GM23338 (cell line): ENCODE measurements at regions not wholly inside any gene's neighbourhood (a gene's known extent, or its start where the extent isn't known, plus 50 kb on each side); places are given as distances from the start of the nearest gene placed in this dataset.

Experiments
- ATAC-seq: fragments of 200-7000 bp; cut with Tn5 transposase; 3 replicates; pipeline ENCODE4 v1.9.1; 2020
- DNase-seq: peaks from one replicate; pipeline ENCODE4 v3.0.0-alpha.2; 2015; ENCODE audit warnings: low spot score
- H2AFZ ChIP-seq: fragments of 200-600 bp; sonication (generic); 2 replicates; pipeline ENCODE4 v1.8.0; 2016; ENCODE audit warnings: antibody characterized with exemption, mild to moderate bottlenecking, moderate library complexity
- H3F3A ChIP-seq: fragments of 200-600 bp; sonication (generic); replicated peaks from 2 replicates; pipeline ENCODE4 v1.8.0; 2017; ENCODE audit warnings: antibody characterized with exemption, mixed run types, low read depth
- H3K27ac ChIP-seq: fragments of 200-600 bp; sonication (generic); 2 replicates; pipeline ENCODE4 v1.6.1; 2016; ENCODE audit warnings: low read depth
- H3K27me3 ChIP-seq: fragments of 200-600 bp; sonication (generic); 2 replicates; pipeline ENCODE4 v1.8.0; 2016; ENCODE audit warnings: mild to moderate bottlenecking, mixed run types, moderate library complexity; ENCODE audit not compliant: insufficient read depth
- H3K36me3 ChIP-seq: fragments of 200-600 bp; sonication (generic); 2 replicates; pipeline ENCODE4 v1.8.0; 2016; ENCODE audit warnings: mild to moderate bottlenecking; ENCODE audit not compliant: insufficient read depth
- H3K4me1 ChIP-seq: fragments of 200-600 bp; sonication (generic); 2 replicates; pipeline ENCODE4 v1.8.0; 2016; ENCODE audit warnings: mild to moderate bottlenecking, moderate library complexity; ENCODE audit not compliant: insufficient read depth
- H3K4me2 ChIP-seq: fragments of 200-600 bp; sonication (generic); 2 replicates; pipeline ENCODE4 v1.7.1; 2017; ENCODE audit warnings: mixed run types
- H3K4me3 ChIP-seq: fragments of 200-600 bp; sonication (generic); 2 replicates; pipeline ENCODE4 v1.6.1; 2016; ENCODE audit warnings: mixed run types
- H3K79me2 ChIP-seq: fragments of 200-600 bp; sonication (generic); replicated peaks from 2 replicates; pipeline ENCODE4 v1.8.0; 2017; ENCODE audit warnings: mild to moderate bottlenecking; ENCODE audit not compliant: insufficient read depth
- H3K9me2 ChIP-seq: fragments of 200-600 bp; sonication (generic); 2 replicates; pipeline ENCODE4 v1.8.0; 2017; ENCODE audit not compliant: insufficient read depth
- H4K20me1 ChIP-seq: fragments of 200-600 bp; sonication (generic); replicated peaks from 2 replicates; pipeline ENCODE4 v1.8.0; 2017; ENCODE audit warnings: mild to moderate bottlenecking; ENCODE audit not compliant: insufficient read depth
- H3K27ac Mint-ChIP-seq: 2 replicates; pipeline ENCODE4 v1.8.0; 2020; ENCODE audit warnings: inconsistent platforms, mild to moderate bottlenecking, moderate library complexity, mixed read lengths
- H3K27me3 Mint-ChIP-seq: 3 replicates; pipeline ENCODE4 v1.8.0; 2022; ENCODE audit warnings: low read depth, mild to moderate bottlenecking, moderate library complexity, mixed read lengths, inconsistent platforms; ENCODE audit not compliant: insufficient read depth, poor library complexity
- H3K36me3 Mint-ChIP-seq: 3 replicates; pipeline ENCODE4 v1.8.0; 2021; ENCODE audit warnings: low read depth, mild to moderate bottlenecking, inconsistent platforms, moderate library complexity, mixed read lengths
- H3K4me1 Mint-ChIP-seq: 3 replicates; pipeline ENCODE4 v1.8.0; 2020; ENCODE audit warnings: mild to moderate bottlenecking, inconsistent platforms, mixed read lengths
- H3K4me3 Mint-ChIP-seq: 3 replicates; pipeline ENCODE4 v1.8.0; 2021; ENCODE audit warnings: moderate library complexity, mild to moderate bottlenecking, inconsistent platforms, mixed read lengths
- H3K9me3 Mint-ChIP-seq: 3 replicates; pipeline ENCODE4 v1.8.0; 2020; ENCODE audit warnings: moderate library complexity, mild to moderate bottlenecking, inconsistent platforms, mixed read lengths
- CREB1 ChIP-seq: fragments of 250-450 bp; sonication (Bioruptor Pico); IDR thresholded peaks from 2 replicates; pipeline ENCODE4 v1.5.0; 2020; ENCODE audit warnings: low read depth, mild to moderate bottlenecking, moderate library complexity
- CTCF ChIP-seq, 2 experiments: fragments of 200-600 bp in 1 of 2; sonication (generic) in 1 of 2; conservative IDR thresholded peaks; 2 replicates each; pipeline versions ENCODE4 v1.5.1 to v1.6.1; 2016 to 2017; ENCODE audit warnings: antibody characterized with exemption in 2 of 2, low read depth in 2 of 2, mild to moderate bottlenecking in 2 of 2, moderate library complexity in 1 of 2
- ETS1 ChIP-seq: IDR thresholded peaks from 2 replicates; pipeline ENCODE4 v1.6.1; 2016; ENCODE audit warnings: antibody characterized with exemption
- EZH2 ChIP-seq: fragments of 200-600 bp; sonication (generic); IDR thresholded peaks from one replicate; pipeline ENCODE4 v1.8.0; 2017; ENCODE audit warnings: antibody characterized with exemption, mild to moderate bottlenecking, low read depth; ENCODE audit not compliant: unreplicated experiment
- EZH2phosphoT487 ChIP-seq: fragments of 200-600 bp; sonication (generic); IDR thresholded peaks from one replicate; pipeline ENCODE4 v1.8.1; 2018; ENCODE audit warnings: antibody characterized with exemption; ENCODE audit not compliant: unreplicated experiment
- JUNB ChIP-seq: IDR thresholded peaks from one replicate; pipeline ENCODE4 v1.6.1; 2016; ENCODE audit warnings: antibody characterized with exemption; ENCODE audit not compliant: unreplicated experiment
- NANOG ChIP-seq: IDR thresholded peaks from 2 replicates; pipeline ENCODE4 v1.6.1; 2016; ENCODE audit warnings: antibody characterized with exemption, borderline replicate concordance
- POLR2AphosphoS5 ChIP-seq: IDR thresholded peaks from 2 replicates; pipeline ENCODE4 v1.6.1; 2016; ENCODE audit warnings: antibody characterized with exemption, low read depth
- REST ChIP-seq: IDR thresholded peaks from one replicate; pipeline ENCODE4 v1.6.1; 2018; ENCODE audit warnings: antibody characterized with exemption; ENCODE audit not compliant: unreplicated experiment
- STAT1 ChIP-seq: IDR thresholded peaks from one replicate; pipeline ENCODE4 v1.6.1; 2016; ENCODE audit warnings: antibody characterized with exemption; ENCODE audit not compliant: unreplicated experiment
- ZNF114 ChIP-seq: fragments of 250-450 bp; sonication (Bioruptor Pico); IDR thresholded peaks from 2 replicates; pipeline ENCODE4 v1.5.0; 2020; ENCODE audit warnings: mild to moderate bottlenecking, moderate library complexity
- ZNF331 ChIP-seq: fragments of 250-450 bp; sonication (Bioruptor Pico); IDR thresholded peaks from 2 replicates; pipeline ENCODE4 v1.5.0; 2020; ENCODE audit warnings: low read depth, mild to moderate bottlenecking, moderate library complexity
- ZNF462 ChIP-seq: fragments of 250-450 bp; sonication (Bioruptor Pico); IDR thresholded peaks from 2 replicates; pipeline ENCODE4 v1.5.0; 2020; ENCODE audit warnings: mild to moderate bottlenecking, moderate library complexity

- H3K4me3 ChIP-seq = no peak overlapping the region
- H3K79me2 ChIP-seq = no peaks in the 10 kb centered on the region
- Mint-ChIP-seq H3K4me1 (peaks cover 5% of the 10 kb centered on the region), H3K27me3 (peaks cover 5% of the 10 kb centered on the region), H3K9me3 (no peaks in the 10 kb centered on the region), H3K4me3 (no peak overlapping the region), H3K27ac (no peak overlapping the region), H3K36me3 (no peaks in the 10 kb centered on the region)
- no peaks in the 10 kb centered on the region for H4K20me1 ChIP-seq
- no peaks in the 10 kb centered on the region for H3K4me1 ChIP-seq
- TF ChIP-seq REST = no peak
- no peak for TF ChIP-seq CTCF (conservative IDR thresholded peaks at IDR 0.05; ENCODE audit: low read depth in 2 of 2)
- TF ChIP-seq ETS1 = no peak
- no peak for TF ChIP-seq CREB1
- TF ChIP-seq POLR2AphosphoS5 = no peak
- no peak for TF ChIP-seq JUNB
- no peak for TF ChIP-seq ZNF331 (CRISPR knock-in tag)
- no peak for TF ChIP-seq ZNF114 (CRISPR knock-in tag)
- no peak for TF ChIP-seq ZNF462 (CRISPR knock-in tag)
- TF ChIP-seq NANOG = no peak
- TF ChIP-seq EZH2 = no peak
- TF ChIP-seq STAT1 = no peak
- no peak for TF ChIP-seq EZH2phosphoT487
- H3K9me2 ChIP-seq = peaks cover 5% of the 10 kb centered on the region; the same call in 1 of the 2 replicates
- no peaks in the 10 kb centered on the region for H3K36me3 ChIP-seq
- no peaks in the 10 kb centered on the region for H3K27me3 ChIP-seq
- no peaks in the 10 kb centered on the region for H3F3A ChIP-seq
- no peak overlapping the region for H3K27ac ChIP-seq
- DNase-seq = no peak
- no peak overlapping the region for H2AFZ ChIP-seq
- no peak for ATAC-seq
- H3K4me2 ChIP-seq = no peak overlapping the region
Measured at GRCh38 chr10:6342096-6342685, 139.5 kb downstream of the PFKFB3 start.
